Right kidney (tissue), 1 donor: ENCODE measurements at regions not wholly inside any gene's neighbourhood (a gene's known extent, or its start where the extent isn't known, plus 50 kb on each side); places are given as distances from the start of the nearest gene placed in this dataset.
"Not testable (repeated sequence)": the region's sequence is repeated elsewhere in the genome, so short reads cannot be mapped to it uniquely, and the experiment has no call there.

ENCODE experiments used
- DNase-seq: peaks from one replicate; pipeline ENCODE4 v3.0.0-alpha.2; 2016

GRCh38 chr14:101634850-101635748 lies 73.8 kb downstream of the DIO3 start:
- no peak for DNase-seq

GRCh38 chr14:101635749-101636560 lies 74.7 kb downstream of the DIO3 start:
- DNase-seq: no peak

GRCh38 chr14:101639241-101639833 lies 78.0 kb downstream of the DIO3 start:
- no peak for DNase-seq

- no peak for DNase-seq
These were observed 82.4 kb downstream of the DIO3 start for GRCh38 chr14:101643651-101644050.

- DNase-seq: no peak
These were observed 92.8 kb downstream of the DIO3 start for GRCh38 chr14:101654051-101654450.

GRCh38 chr14:101657372-101657771 lies 96.1 kb downstream of the DIO3 start:
- no peak for DNase-seq

GRCh38 chr14:101665478-101666078 lies 95.9 kb upstream of the PPP2R5C start:
- no peak for DNase-seq

- DNase-seq: no peak
These were observed 95.2 kb upstream of the PPP2R5C start for GRCh38 chr14:101666264-101666663.

- no peak for DNase-seq
These were observed 91.9 kb upstream of the PPP2R5C start for GRCh38 chr14:101669629-101670028.

GRCh38 chr14:101673873-101674272 lies 87.6 kb upstream of the PPP2R5C start:
- no peak for DNase-seq

- not testable (repeated sequence) for DNase-seq
These were observed 85.7 kb upstream of the PPP2R5C start for GRCh38 chr14:101675835-101676234.

GRCh38 chr14:101677912-101678327 lies 83.6 kb upstream of the PPP2R5C start:
- not testable (repeated sequence) for DNase-seq

- DNase-seq: no peak
These were observed 79.7 kb upstream of the PPP2R5C start for GRCh38 chr14:101681795-101682194.

GRCh38 chr14:101683365-101683764 lies 78.1 kb upstream of the PPP2R5C start:
- no peak for DNase-seq

GRCh38 chr14:101687756-101688546 lies 73.6 kb upstream of the PPP2R5C start:
- DNase-seq: no peak

- DNase-seq: no peak
These were observed 72.4 kb upstream of the PPP2R5C start for GRCh38 chr14:101689039-101689501.

- not testable (repeated sequence) for DNase-seq
These were observed 71.5 kb upstream of the PPP2R5C start for GRCh38 chr14:101689966-101690365.

GRCh38 chr14:101695659-101696058 lies 65.8 kb upstream of the PPP2R5C start:
- no peak for DNase-seq

- DNase-seq: no peak
These were observed 57.4 kb upstream of the PPP2R5C start for GRCh38 chr14:101704140-101704539.

GRCh38 chr14:101705733-101706508 lies 55.6 kb upstream of the PPP2R5C start:
- DNase-seq: peak; percentile 77
